AG20443 (cell line): ENCODE measurements at regions not wholly inside any gene's neighbourhood (a gene's known extent, or its start where the extent isn't known, plus 50 kb on each side); places are given as distances from the start of the nearest gene placed in this dataset.
A peak's percentile ranks its signal among the peaks of the same experiment; 100 is the strongest.
"Not testable (repeated sequence)": the region's sequence is repeated elsewhere in the genome, so short reads cannot be mapped to it uniquely, and the experiment has no call there.

Source experiments
- DNase-seq: peaks from one replicate; pipeline ENCODE4 v3.0.0; 2012; ENCODE audit warnings: low spot score, mixed read lengths

GRCh38 chr3:71926616-71927015 is 141.7 kb upstream of the PROK2 start:
- DNase-seq: no peak

- DNase-seq: no peak
These were observed 141.3 kb upstream of the PROK2 start for GRCh38 chr3:71926262-71926600.

- not testable (repeated sequence) for DNase-seq
These were observed 140.7 kb upstream of the PROK2 start for GRCh38 chr3:71925511-71926261.

GRCh38 chr3:71924721-71925120 is 139.8 kb upstream of the PROK2 start:
- no peak for DNase-seq

GRCh38 chr3:71921036-71921435 is 136.1 kb upstream of the PROK2 start:
- DNase-seq: no peak

GRCh38 chr3:71919572-71919971 is 134.6 kb upstream of the PROK2 start:
- DNase-seq: no peak

- DNase-seq: no peak
These were observed 132.6 kb upstream of the PROK2 start for GRCh38 chr3:71917545-71917944.

- peak; percentile 70 for DNase-seq
These were observed 131.9 kb upstream of the PROK2 start for GRCh38 chr3:71916747-71917369.

GRCh38 chr3:71912839-71913495 is 128.0 kb upstream of the PROK2 start:
- no peak for DNase-seq

- no peak for DNase-seq
These were observed 125.2 kb upstream of the PROK2 start for GRCh38 chr3:71910108-71910507.

GRCh38 chr3:71907996-71908395 is 123.0 kb upstream of the PROK2 start:
- peak; percentile 16 for DNase-seq

GRCh38 chr3:71906976-71907375 is 122.0 kb upstream of the PROK2 start:
- DNase-seq: no peak

- DNase-seq: no peak
These were observed 120.5 kb upstream of the PROK2 start for GRCh38 chr3:71905426-71905825.

- DNase-seq: no peak
These were observed 119.0 kb upstream of the PROK2 start for GRCh38 chr3:71903936-71904335.

GRCh38 chr3:71903112-71903495 is 118.2 kb upstream of the PROK2 start:
- no peak for DNase-seq

- no peak for DNase-seq
These were observed 117.5 kb upstream of the PROK2 start for GRCh38 chr3:71902258-71903111.

GRCh38 chr3:71901645-71902044 is 116.7 kb upstream of the PROK2 start:
- no peak for DNase-seq

- no peak for DNase-seq
These were observed 115.1 kb upstream of the PROK2 start for GRCh38 chr3:71900057-71900456.

- no peak for DNase-seq
These were observed 111.8 kb upstream of the PROK2 start for GRCh38 chr3:71896751-71897150.

GRCh38 chr3:71893702-71894479 is 108.9 kb upstream of the PROK2 start:
- no peak for DNase-seq

- DNase-seq: no peak
These were observed 108.2 kb upstream of the PROK2 start for GRCh38 chr3:71893122-71893521.

- DNase-seq: peak; percentile 43
These were observed 106.5 kb upstream of the PROK2 start for GRCh38 chr3:71891483-71891882.
